ENCODE measurements at regions not wholly inside any gene's neighbourhood (a gene's known extent, or its start where the extent isn't known, plus 50 kb on each side); places are given as distances from the start of the nearest gene placed in this dataset.

DNA sequence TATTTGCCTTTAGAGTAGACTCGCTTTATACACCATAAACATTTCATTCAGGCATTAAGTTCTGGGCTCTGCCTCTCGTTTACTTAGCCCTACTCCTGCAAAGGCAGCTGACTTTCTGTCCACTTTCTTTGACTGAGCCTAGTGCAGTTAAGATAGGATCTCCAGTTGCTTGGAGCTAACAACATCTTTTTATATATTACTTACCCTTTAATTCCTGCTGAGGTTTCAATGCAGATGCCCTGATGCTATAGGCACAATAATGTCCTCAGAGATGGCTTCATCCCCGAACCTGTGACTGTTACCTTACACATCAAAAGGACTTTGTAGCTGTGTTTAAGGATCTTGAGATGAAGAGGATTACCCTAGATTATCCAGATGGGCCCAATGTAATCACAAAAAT is 505.8 kb upstream of the TNP1 start:
- TF ChIP-seq, protein P1, sequence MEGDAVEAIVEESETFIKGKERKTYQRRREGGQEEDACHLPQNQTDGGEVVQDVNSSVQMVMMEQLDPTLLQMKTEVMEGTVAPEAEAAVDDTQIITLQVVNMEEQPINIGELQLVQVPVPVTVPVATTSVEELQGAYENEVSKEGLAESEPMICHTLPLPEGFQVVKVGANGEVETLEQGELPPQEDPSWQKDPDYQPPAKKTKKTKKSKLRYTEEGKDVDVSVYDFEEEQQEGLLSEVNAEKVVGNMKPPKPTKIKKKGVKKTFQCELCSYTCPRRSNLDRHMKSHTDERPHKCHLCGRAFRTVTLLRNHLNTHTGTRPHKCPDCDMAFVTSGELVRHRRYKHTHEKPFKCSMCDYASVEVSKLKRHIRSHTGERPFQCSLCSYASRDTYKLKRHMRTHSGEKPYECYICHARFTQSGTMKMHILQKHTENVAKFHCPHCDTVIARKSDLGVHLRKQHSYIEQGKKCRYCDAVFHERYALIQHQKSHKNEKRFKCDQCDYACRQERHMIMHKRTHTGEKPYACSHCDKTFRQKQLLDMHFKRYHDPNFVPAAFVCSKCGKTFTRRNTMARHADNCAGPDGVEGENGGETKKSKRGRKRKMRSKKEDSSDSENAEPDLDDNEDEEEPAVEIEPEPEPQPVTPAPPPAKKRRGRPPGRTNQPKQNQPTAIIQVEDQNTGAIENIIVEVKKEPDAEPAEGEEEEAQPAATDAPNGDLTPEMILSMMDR (IDR thresholded peaks at IDR 0.05; ENCODE audit: insufficient read depth, low read length, poor library complexity, severe bottlenecking): no peak
- TF ChIP-seq EZH2phosphoT487 (conservative IDR thresholded peaks at IDR 0.05; ENCODE audit: low read length): no peak

Measured in SU-DHL-6 (cell line).